WTC11 (cell line): ENCODE measurements at regions not wholly inside any gene's neighbourhood (a gene's known extent, or its start where the extent isn't known, plus 50 kb on each side); places are given as distances from the start of the nearest gene placed in this dataset.

Experiments used
- ATAC-seq: fragments of 200-7000 bp; cut with Tn5 transposase; 2 replicates; pipeline ENCODE4 v1.10.0; 2021; ENCODE audit warnings: mild to moderate bottlenecking, moderate library complexity
- CTCF ChIA-PET: fragments of 300-600 bp; sonication (Branson Sonifier 250); formaldehyde crosslinking; loops from one replicate; lab custom pipeline; 2021; ENCODE audit warnings: antibody characterized with exemption; lab: Charles Lee
- POLR2A ChIA-PET: fragments of 350-600 bp; sonication (Branson Sonifier 250); formaldehyde crosslinking; loops from one replicate; lab custom pipeline; 2021; ENCODE audit warnings: antibody characterized with exemption; lab: Charles Lee
- DNase-seq: peaks from one replicate; pipeline ENCODE4 v3.0.0; 2021; ENCODE audit warnings: low spot score
- H3K27ac Mint-ChIP-seq: 2 replicates; pipeline ENCODE4 v1.8.0; 2021; ENCODE audit warnings: mixed read lengths
- H3K27me3 Mint-ChIP-seq: 2 replicates; pipeline ENCODE4 v1.8.0; 2021; ENCODE audit warnings: low read depth, mild to moderate bottlenecking, moderate library complexity, mixed read lengths
- H3K36me3 Mint-ChIP-seq: 2 replicates; pipeline ENCODE4 v1.8.0; 2021; ENCODE audit warnings: mixed read lengths
- H3K4me1 Mint-ChIP-seq: 2 replicates; pipeline ENCODE4 v1.8.0; 2022; ENCODE audit warnings: mixed read lengths
- H3K4me3 Mint-ChIP-seq: 2 replicates; pipeline ENCODE4 v1.8.0; 2021; ENCODE audit warnings: mild to moderate bottlenecking, moderate library complexity, mixed read lengths
- H3K9me3 Mint-ChIP-seq: 2 replicates; pipeline ENCODE4 v1.8.0; 2021; ENCODE audit warnings: mixed read lengths
- CBFB ChIP-seq: sonication (generic); formaldehyde crosslinking; IDR thresholded peaks from 2 replicates; pipeline ENCODE4 v1.8.1; 2022; ENCODE audit warnings: mild to moderate bottlenecking, low read depth, missing genetic modification reagents
- CREM ChIP-seq: sonication (generic); formaldehyde crosslinking; IDR thresholded peaks from 2 replicates; pipeline ENCODE4 v1.8.1; 2022; ENCODE audit warnings: mild to moderate bottlenecking, missing genetic modification reagents, moderate library complexity
- FOXP1 ChIP-seq: sonication (generic); formaldehyde crosslinking; IDR thresholded peaks from 2 replicates; pipeline ENCODE4 v1.8.0; 2022; ENCODE audit warnings: missing genetic modification reagents, mild to moderate bottlenecking, moderate library complexity, borderline replicate concordance
- JAZF1 ChIP-seq: fragments of 250-450 bp; sonication (Bioruptor Pico); IDR thresholded peaks from 2 replicates; pipeline ENCODE4 v1.9.0; 2021; ENCODE audit warnings: moderate library complexity, mild to moderate bottlenecking, inconsistent platforms
- KAT7 ChIP-seq: sonication (generic); formaldehyde crosslinking; IDR thresholded peaks from 2 replicates; pipeline ENCODE4 v1.8.1; 2023; ENCODE audit warnings: missing genetic modification reagents, mild to moderate bottlenecking, borderline replicate concordance
- RELA ChIP-seq: sonication (generic); formaldehyde crosslinking; IDR thresholded peaks from 2 replicates; pipeline ENCODE4 v1.8.1; 2022; ENCODE audit warnings: missing genetic modification reagents, mild to moderate bottlenecking, borderline replicate concordance
- SOX15 ChIP-seq: fragments of 250-450 bp; sonication (Bioruptor Pico); IDR thresholded peaks from 2 replicates; pipeline ENCODE4 v1.9.0; 2021; ENCODE audit warnings: mild to moderate bottlenecking
- TEAD4 ChIP-seq: sonication (generic); formaldehyde crosslinking; IDR thresholded peaks from 2 replicates; pipeline ENCODE4 v1.8.0; 2022; ENCODE audit warnings: mild to moderate bottlenecking, missing genetic modification reagents
- ZNF138 ChIP-seq: sonication (generic); formaldehyde crosslinking; conservative IDR thresholded peaks from 2 replicates; pipeline ENCODE4 v1.8.1; 2022; ENCODE audit warnings: mild to moderate bottlenecking, moderate library complexity, missing genetic modification reagents
- ZNF263 ChIP-seq: sonication (generic); formaldehyde crosslinking; IDR thresholded peaks from 2 replicates; pipeline ENCODE4 v1.8.1; 2022; ENCODE audit warnings: low read depth, mild to moderate bottlenecking, moderate library complexity, missing genetic modification reagents
- ZNF416 ChIP-seq: fragments of 250-450 bp; sonication (Bioruptor Pico); IDR thresholded peaks from 2 replicates; pipeline ENCODE4 v1.9.0; 2021; ENCODE audit warnings: mild to moderate bottlenecking, inconsistent platforms
- TF ChIP-seq, protein P1 (sequence below): fragments of 200-600 bp; IDR thresholded peaks from 2 replicates; pipeline ENCODE4 v1.8.0; 2022; ENCODE audit warnings: antibody characterized with exemption
- TF ChIP-seq, protein P2 (sequence below): fragments of 250-450 bp; sonication (Bioruptor Pico); IDR thresholded peaks from 2 replicates; pipeline ENCODE4 v1.8.0; 2021; ENCODE audit warnings: mild to moderate bottlenecking
- TF ChIP-seq, protein P3 (sequence below): sonication (generic); formaldehyde crosslinking; IDR thresholded peaks from 2 replicates; pipeline ENCODE4 v1.8.1; 2023; ENCODE audit warnings: mild to moderate bottlenecking, missing genetic modification reagents, moderate library complexity
- TF ChIP-seq, protein P4 (sequence below): sonication (generic); formaldehyde crosslinking; IDR thresholded peaks from 2 replicates; pipeline ENCODE4 v1.8.0; 2022; ENCODE audit warnings: mild to moderate bottlenecking, missing genetic modification reagents
- TF ChIP-seq, protein P5 (sequence below): sonication (generic); formaldehyde crosslinking; IDR thresholded peaks from 2 replicates; pipeline ENCODE4 v1.8.0; 2023; ENCODE audit warnings: missing genetic modification reagents, mild to moderate bottlenecking, borderline replicate concordance

DNA sequence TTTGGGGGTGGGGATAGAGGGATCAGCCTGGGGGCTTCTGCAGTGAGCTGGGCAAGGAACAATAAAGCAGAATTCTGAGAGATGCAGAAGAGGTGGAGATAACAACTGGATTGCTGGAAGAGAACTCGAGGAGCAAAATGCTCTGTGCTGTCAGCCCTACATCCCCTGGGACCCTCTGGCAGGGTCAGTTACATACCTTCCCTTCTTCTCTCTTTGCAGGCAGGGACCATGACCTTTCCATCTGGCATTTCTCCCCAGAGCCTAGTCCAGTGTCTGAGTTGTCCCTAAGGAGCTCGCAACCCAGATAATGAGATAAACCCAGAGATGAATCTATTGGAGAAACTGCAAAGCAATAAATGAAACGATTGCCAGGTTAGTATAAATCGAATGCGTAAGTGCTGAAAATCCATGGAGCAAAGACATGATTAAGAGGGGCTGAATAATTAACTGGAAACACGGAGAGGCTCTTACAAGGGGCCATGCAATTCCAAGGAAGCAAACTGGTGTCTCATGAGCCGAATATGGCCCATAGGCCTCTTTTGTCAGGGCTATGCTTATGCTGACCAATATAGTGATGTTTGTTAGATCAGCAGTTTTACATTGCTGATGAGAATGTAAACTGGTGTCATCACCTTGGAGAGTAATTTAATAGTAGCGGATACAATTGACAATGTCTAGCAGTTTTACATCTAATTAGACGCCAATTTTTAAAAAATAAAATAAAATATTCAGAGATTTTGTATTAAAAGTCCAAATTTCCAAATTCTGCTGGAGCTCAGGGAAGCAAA, 129.4 kb upstream of the IRX5 start:
- Mint-ChIP-seq H3K9me3 (peaks cover 26% of the 10 kb centered on the region), H3K27me3 (no peaks in the 10 kb centered on the region), H3K27ac (no peak overlapping the region), H3K36me3 (peaks cover 15% of the 10 kb centered on the region), H3K4me1 (peaks cover 6% of the 10 kb centered on the region), H3K4me3 (no peak overlapping the region)
- DNase-seq (no peak), ATAC-seq (no peak)
- POLR2A ChIA-PET, result no interaction called here
- no peak for TF ChIP-seq SOX15 (CRISPR knock-in tag)
- TF ChIP-seq TEAD4 (CRISPR knock-in tag), result no peak
- CTCF ChIA-PET, result no interaction called here

DNA sequence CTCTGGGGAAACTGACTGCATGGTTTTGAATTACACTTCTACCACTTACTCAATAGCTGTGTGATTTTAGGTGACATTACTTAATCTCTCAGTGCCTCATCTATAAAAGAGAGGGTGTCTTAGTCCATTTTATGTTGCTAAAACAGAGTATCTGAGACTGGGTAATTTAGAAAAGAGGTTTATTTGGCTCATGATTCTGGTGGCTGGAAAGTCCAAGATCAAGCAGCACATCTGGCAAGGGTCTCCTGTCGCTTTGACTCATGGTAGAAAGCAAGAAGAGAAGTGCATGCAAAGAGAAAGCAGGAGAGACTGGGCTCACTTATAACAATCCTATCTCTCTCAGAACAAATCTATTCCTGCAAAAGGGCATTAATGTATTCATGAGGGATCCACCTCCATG, 132.4 kb upstream of the IRX5 start:
- DNase-seq (no peak), ATAC-seq (no peak)
- no peak for TF ChIP-seq KAT7 (CRISPR knock-in tag)
- Mint-ChIP-seq H3K9me3 (peaks cover 26% of the 10 kb centered on the region), H3K4me1 (no peaks in the 10 kb centered on the region; the same call in 1 of the 2 replicates), H3K36me3 (peaks cover 15% of the 10 kb centered on the region), H3K4me3 (no peak overlapping the region), H3K27me3 (no peaks in the 10 kb centered on the region; the same call in 1 of the 2 replicates), H3K27ac (no peak overlapping the region)
- POLR2A ChIA-PET, result no interaction called here
- CTCF ChIA-PET, result no interaction called here

DNA sequence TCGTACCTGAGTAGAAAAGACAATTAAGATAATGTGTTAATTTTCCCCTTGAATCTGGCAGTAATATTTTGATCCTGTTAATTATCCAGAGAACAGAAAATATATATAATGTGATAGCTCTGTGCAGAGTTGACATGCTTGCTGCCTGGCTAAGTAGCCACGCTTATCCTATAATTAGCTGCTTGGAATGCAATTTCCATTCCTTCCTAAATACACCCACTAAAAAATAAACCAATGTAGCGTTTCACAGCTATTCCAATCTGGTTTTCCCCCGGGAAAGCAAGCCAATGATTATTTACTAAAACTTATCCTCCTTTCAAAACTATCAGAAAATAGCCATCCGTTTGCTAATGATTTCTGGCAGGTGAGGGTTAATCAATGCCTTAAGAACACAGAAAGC, 134.5 kb upstream of the IRX5 start:
- TF ChIP-seq, protein P1, sequence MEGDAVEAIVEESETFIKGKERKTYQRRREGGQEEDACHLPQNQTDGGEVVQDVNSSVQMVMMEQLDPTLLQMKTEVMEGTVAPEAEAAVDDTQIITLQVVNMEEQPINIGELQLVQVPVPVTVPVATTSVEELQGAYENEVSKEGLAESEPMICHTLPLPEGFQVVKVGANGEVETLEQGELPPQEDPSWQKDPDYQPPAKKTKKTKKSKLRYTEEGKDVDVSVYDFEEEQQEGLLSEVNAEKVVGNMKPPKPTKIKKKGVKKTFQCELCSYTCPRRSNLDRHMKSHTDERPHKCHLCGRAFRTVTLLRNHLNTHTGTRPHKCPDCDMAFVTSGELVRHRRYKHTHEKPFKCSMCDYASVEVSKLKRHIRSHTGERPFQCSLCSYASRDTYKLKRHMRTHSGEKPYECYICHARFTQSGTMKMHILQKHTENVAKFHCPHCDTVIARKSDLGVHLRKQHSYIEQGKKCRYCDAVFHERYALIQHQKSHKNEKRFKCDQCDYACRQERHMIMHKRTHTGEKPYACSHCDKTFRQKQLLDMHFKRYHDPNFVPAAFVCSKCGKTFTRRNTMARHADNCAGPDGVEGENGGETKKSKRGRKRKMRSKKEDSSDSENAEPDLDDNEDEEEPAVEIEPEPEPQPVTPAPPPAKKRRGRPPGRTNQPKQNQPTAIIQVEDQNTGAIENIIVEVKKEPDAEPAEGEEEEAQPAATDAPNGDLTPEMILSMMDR, result no peak
- TF ChIP-seq, protein P2, sequence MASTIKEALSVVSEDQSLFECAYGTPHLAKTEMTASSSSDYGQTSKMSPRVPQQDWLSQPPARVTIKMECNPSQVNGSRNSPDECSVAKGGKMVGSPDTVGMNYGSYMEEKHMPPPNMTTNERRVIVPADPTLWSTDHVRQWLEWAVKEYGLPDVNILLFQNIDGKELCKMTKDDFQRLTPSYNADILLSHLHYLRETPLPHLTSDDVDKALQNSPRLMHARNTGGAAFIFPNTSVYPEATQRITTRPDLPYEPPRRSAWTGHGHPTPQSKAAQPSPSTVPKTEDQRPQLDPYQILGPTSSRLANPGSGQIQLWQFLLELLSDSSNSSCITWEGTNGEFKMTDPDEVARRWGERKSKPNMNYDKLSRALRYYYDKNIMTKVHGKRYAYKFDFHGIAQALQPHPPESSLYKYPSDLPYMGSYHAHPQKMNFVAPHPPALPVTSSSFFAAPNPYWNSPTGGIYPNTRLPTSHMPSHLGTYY (CRISPR knock-in tag), result no peak
- TF ChIP-seq ZNF416 (CRISPR knock-in tag) (no peak), CREM (no peak), ZNF263 (no peak), FOXP1 (no peak), CBFB (CRISPR knock-in tag) (no peak), JAZF1 (no peak), RELA (CRISPR knock-in tag) (no peak), ZNF138 (no peak)
- TF ChIP-seq, protein P3, sequence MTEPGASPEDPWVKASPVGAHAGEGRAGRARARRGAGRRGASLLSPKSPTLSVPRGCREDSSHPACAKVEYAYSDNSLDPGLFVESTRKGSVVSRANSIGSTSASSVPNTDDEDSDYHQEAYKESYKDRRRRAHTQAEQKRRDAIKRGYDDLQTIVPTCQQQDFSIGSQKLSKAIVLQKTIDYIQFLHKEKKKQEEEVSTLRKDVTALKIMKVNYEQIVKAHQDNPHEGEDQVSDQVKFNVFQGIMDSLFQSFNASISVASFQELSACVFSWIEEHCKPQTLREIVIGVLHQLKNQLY, result no peak
- TF ChIP-seq, protein P4, sequence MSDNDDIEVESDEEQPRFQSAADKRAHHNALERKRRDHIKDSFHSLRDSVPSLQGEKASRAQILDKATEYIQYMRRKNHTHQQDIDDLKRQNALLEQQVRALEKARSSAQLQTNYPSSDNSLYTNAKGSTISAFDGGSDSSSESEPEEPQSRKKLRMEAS, result no peak
- TF ChIP-seq, protein P5, sequence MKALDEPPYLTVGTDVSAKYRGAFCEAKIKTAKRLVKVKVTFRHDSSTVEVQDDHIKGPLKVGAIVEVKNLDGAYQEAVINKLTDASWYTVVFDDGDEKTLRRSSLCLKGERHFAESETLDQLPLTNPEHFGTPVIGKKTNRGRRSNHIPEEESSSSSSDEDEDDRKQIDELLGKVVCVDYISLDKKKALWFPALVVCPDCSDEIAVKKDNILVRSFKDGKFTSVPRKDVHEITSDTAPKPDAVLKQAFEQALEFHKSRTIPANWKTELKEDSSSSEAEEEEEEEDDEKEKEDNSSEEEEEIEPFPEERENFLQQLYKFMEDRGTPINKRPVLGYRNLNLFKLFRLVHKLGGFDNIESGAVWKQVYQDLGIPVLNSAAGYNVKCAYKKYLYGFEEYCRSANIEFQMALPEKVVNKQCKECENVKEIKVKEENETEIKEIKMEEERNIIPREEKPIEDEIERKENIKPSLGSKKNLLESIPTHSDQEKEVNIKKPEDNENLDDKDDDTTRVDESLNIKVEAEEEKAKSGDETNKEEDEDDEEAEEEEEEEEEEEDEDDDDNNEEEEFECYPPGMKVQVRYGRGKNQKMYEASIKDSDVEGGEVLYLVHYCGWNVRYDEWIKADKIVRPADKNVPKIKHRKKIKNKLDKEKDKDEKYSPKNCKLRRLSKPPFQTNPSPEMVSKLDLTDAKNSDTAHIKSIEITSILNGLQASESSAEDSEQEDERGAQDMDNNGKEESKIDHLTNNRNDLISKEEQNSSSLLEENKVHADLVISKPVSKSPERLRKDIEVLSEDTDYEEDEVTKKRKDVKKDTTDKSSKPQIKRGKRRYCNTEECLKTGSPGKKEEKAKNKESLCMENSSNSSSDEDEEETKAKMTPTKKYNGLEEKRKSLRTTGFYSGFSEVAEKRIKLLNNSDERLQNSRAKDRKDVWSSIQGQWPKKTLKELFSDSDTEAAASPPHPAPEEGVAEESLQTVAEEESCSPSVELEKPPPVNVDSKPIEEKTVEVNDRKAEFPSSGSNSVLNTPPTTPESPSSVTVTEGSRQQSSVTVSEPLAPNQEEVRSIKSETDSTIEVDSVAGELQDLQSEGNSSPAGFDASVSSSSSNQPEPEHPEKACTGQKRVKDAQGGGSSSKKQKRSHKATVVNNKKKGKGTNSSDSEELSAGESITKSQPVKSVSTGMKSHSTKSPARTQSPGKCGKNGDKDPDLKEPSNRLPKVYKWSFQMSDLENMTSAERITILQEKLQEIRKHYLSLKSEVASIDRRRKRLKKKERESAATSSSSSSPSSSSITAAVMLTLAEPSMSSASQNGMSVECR (CRISPR knock-in tag), result no peak
- H3K36me3 Mint-ChIP-seq, result peaks cover 15% of the 10 kb centered on the region
- POLR2A ChIA-PET, result no interaction called here
- H3K27ac Mint-ChIP-seq, result no peak overlapping the region
- H3K4me1 Mint-ChIP-seq, result no peaks in the 10 kb centered on the region; the same call in 1 of the 2 replicates
- CTCF ChIA-PET, result no interaction called here
- H3K9me3 Mint-ChIP-seq, result peaks cover 26% of the 10 kb centered on the region
- ATAC-seq, result no peak
- H3K4me3 Mint-ChIP-seq, result no peak overlapping the region
- H3K27me3 Mint-ChIP-seq, result no peaks in the 10 kb centered on the region; the same call in 1 of the 2 replicates
- no peak for DNase-seq
